Testis (tissue), 2 donors: ENCODE measurements at regions not wholly inside any gene's neighbourhood (a gene's known extent, or its start where the extent isn't known, plus 50 kb on each side); places are given as distances from the start of the nearest gene placed in this dataset.

ENCODE experiments used
- DNase-seq: peaks from one replicate; pipeline ENCODE4 v3.0.0-alpha.2; 2019
- H3K27ac ChIP-seq, 2 donors: fragments of 200-600 bp; sonication (generic); one replicate each; pipeline ENCODE4 v1.5.1; 2019
- H3K27me3 ChIP-seq: fragments of 200-600 bp; sonication (generic); one replicate; pipeline ENCODE4 v1.5.1; 2019
- H3K36me3 ChIP-seq: fragments of 200-600 bp; sonication (generic); one replicate; pipeline ENCODE4 v1.5.1; 2017; ENCODE audit warnings: low read depth; ENCODE audit errors: missing control alignments
- H3K4me1 ChIP-seq: fragments of 200-600 bp; sonication (generic); one replicate; pipeline ENCODE4 v1.5.1; 2019
- H3K4me3 ChIP-seq, 2 donors: fragments of 200-600 bp; sonication (generic); one replicate each; pipeline ENCODE4 v1.5.1; 2017 to 2019
- H3K9me3 ChIP-seq: fragments of 200-600 bp; sonication (generic); one replicate; pipeline ENCODE4 v1.5.1; 2017
- CTCF ChIP-seq, 3 experiments: fragments of 450-650 bp in 2 of 3; fragments of 200-600 bp in 1 of 3; sonication (generic) in 1 of 3; IDR thresholded peaks; one replicate each; pipeline ENCODE4 v1.5.1; 2016 to 2019; ENCODE audit warnings: antibody characterized with exemption in 3 of 3, mild to moderate bottlenecking in 2 of 3, moderate library complexity in 1 of 3
- POLR2A ChIP-seq: fragments of 450-650 bp; IDR thresholded peaks from one replicate; pipeline ENCODE4 v1.6.1; 2017; ENCODE audit warnings: antibody characterized with exemption, mild to moderate bottlenecking, moderate library complexity
- WGBS, 2 donors: methylation state at CpG; one replicate each; pipeline ENCODE4 v1.1.5; 2018; 5-methylcytosine and 5-hydroxymethylcytosine counted together
- intact Hi-C: fragments of 100-400 bp; cut with DNase I; formaldehyde crosslinking; loops from one replicate; pipeline ENCODE4 v1.15.1; 2023; ENCODE audit warnings: low total_unique reads

GRCh38 chr1:209412036-209412435 is 171.5 kb upstream of the CAMK1G start:
- H3K36me3 ChIP-seq: no peaks in the 10 kb centered on the region
- H3K9me3 ChIP-seq: no peaks in the 10 kb centered on the region
- H3K27ac ChIP-seq: no peak overlapping the region
- DNase-seq: no peak
- no peaks in the 10 kb centered on the region for H3K27me3 ChIP-seq
- H3K4me3 ChIP-seq: no peak overlapping the region
- no peak for TF ChIP-seq CTCF (IDR thresholded peaks at IDR 0.05)
- TF ChIP-seq POLR2A: no peak
- no peaks in the 10 kb centered on the region for H3K4me1 ChIP-seq
- intact Hi-C loops: no loop called here

DNA sequence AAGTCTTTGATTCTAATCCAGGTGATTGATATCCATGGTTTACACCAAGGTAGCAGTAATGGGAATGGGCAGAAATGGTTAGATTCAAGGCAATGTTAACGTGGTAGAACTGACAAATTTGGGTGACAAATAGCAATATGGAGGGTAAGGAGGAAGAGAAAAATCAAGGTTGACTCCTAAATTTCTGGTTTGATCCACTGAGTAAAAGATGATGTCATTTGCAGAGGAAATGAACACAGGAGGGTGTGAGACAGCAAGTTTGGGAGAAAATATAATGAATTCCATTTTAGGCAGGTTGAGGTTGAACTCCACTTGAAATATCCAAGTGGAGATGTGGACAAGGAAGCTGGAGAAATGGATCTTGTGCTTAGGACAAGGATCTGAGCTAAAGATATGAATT is 170.9 kb upstream of the CAMK1G start:
- no peaks in the 10 kb centered on the region for H3K4me1 ChIP-seq
- H3K9me3 ChIP-seq: no peaks in the 10 kb centered on the region
- intact Hi-C loops: no loop called here
- WGBS, 2 donors: 86 to 100% methylated on average over 1 of the region's 1 CpG
- H3K27me3 ChIP-seq: no peaks in the 10 kb centered on the region
- TF ChIP-seq CTCF (IDR thresholded peaks at IDR 0.05) (no peak), POLR2A (no peak)
- H3K4me3 ChIP-seq: no peak overlapping the region
- H3K27ac ChIP-seq: no peak overlapping the region
- DNase-seq: no peak
- H3K36me3 ChIP-seq: no peaks in the 10 kb centered on the region

DNA sequence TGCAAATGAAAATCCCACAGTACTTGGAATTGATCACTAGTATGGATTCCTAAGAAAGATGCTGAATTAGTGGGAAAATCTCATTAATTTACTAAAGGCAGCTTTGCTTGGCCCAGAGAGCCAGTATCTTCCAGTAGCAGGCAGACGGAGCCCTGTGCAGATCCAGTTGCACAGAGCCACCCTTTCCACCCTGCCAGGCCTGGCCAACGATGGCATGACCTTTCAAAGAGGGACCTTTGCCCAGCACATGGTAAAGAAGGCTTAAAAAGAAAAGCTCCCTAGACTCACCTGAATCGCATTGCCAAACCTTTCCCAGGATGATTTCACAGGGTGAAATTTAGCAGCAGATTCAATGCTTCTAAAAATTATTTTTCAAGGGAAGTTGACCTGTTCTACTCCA is 170.5 kb upstream of the CAMK1G start:
- no peak overlapping the region for H3K27ac ChIP-seq
- H3K27me3 ChIP-seq: no peaks in the 10 kb centered on the region
- no peaks in the 10 kb centered on the region for H3K36me3 ChIP-seq
- no peak for DNase-seq
- TF ChIP-seq POLR2A (no peak), CTCF (IDR thresholded peaks at IDR 0.05) (no peak)
- no peak overlapping the region for H3K4me3 ChIP-seq
- WGBS, 2 donors: 85 to 93% methylated on average over 3 of the region's 3 CpGs
- no peaks in the 10 kb centered on the region for H3K9me3 ChIP-seq
- intact Hi-C loops: no loop called here
- H3K4me1 ChIP-seq: no peaks in the 10 kb centered on the region

- Histone ChIP-seq H3K4me3 (no peak overlapping the region), H3K4me1 (no peaks in the 10 kb centered on the region), H3K9me3 (no peaks in the 10 kb centered on the region), H3K27me3 (no peaks in the 10 kb centered on the region), H3K27ac (no peak overlapping the region), H3K36me3 (no peaks in the 10 kb centered on the region)
- no peak for DNase-seq
- TF ChIP-seq POLR2A: no peak
- TF ChIP-seq CTCF (IDR thresholded peaks at IDR 0.05): no peak
- 84 to 93% methylated on average over 8 of the region's 8 CpGs for WGBS, 2 donors
- intact Hi-C loops: no loop called here
Observed at GRCh38 chr1:209414803-209415329, 168.6 kb upstream of the CAMK1G start.

DNA sequence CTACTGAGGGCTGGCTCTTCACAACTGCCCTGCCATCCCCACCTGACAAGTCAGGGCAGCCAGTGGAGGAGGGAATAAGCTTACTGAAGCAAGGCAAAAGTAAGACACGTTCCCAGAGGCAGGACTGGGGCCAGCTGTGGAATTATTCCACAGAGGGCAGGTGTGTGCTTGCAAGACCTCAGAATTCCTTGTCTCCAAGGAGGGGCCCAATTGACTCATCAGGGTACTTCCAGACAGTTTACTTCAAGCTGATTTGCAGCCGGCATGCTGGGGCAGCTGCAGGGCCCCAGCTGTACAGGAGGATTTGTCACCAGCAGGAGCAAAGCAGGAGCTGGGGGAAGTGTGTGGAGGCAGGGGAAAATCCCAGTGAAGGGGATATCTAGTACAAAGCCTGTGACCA is 167.5 kb upstream of the CAMK1G start:
- intact Hi-C loops: no loop called here
- TF ChIP-seq POLR2A (no peak), CTCF (IDR thresholded peaks at IDR 0.05) (no peak)
- WGBS, 2 donors: 41 to 56% methylated on average over 2 of the region's 2 CpGs
- H3K4me3 ChIP-seq: no peak overlapping the region
- H3K4me1 ChIP-seq: no peaks in the 10 kb centered on the region
- H3K9me3 ChIP-seq: no peaks in the 10 kb centered on the region
- H3K36me3 ChIP-seq: no peaks in the 10 kb centered on the region
- no peaks in the 10 kb centered on the region for H3K27me3 ChIP-seq
- no peak overlapping the region for H3K27ac ChIP-seq
- no peak for DNase-seq
